ENCODE measurements at regions not wholly inside any gene's neighbourhood (a gene's known extent, or its start where the extent isn't known, plus 50 kb on each side); places are given as distances from the start of the nearest gene placed in this dataset.

- Histone ChIP-seq H3K4me3 (ENCODE audit: low read depth in 1 of 2, low read length in 1 of 2) (no peak overlapping the region), H3K4me1 (ENCODE audit: control insufficient read depth in 1 of 2, insufficient read depth in 1 of 2, low read depth in 1 of 2, low read length in 1 of 2) (no peaks in the 10 kb centered on the region), H3K27me3 (no peaks in the 10 kb centered on the region), H3K27ac (no peak overlapping the region), H3K9me3 (no peaks in the 10 kb centered on the region), H3K36me3 (no peaks in the 10 kb centered on the region)
- TF ChIP-seq CTCF (IDR thresholded peaks at IDR 0.05) = no peak
These were observed 138.4 kb upstream of the NAALADL2 start for GRCh38 chr3:174720717-174721116.

- H3K27ac ChIP-seq = no peak overlapping the region
- H3K36me3 ChIP-seq = no peaks in the 10 kb centered on the region
- no peaks in the 10 kb centered on the region for H3K4me1 ChIP-seq (ENCODE audit: control insufficient read depth in 1 of 2, insufficient read depth in 1 of 2, low read depth in 1 of 2, low read length in 1 of 2)
- no peaks in the 10 kb centered on the region for H3K27me3 ChIP-seq
- no peak for TF ChIP-seq CTCF (IDR thresholded peaks at IDR 0.05)
- no peaks in the 10 kb centered on the region for H3K9me3 ChIP-seq
- H3K4me3 ChIP-seq (ENCODE audit: low read depth in 1 of 2, low read length in 1 of 2) = no peak overlapping the region
These were observed 133.8 kb upstream of the NAALADL2 start for GRCh38 chr3:174725303-174725702.

GRCh38 chr3:174737966-174738365 is 121.2 kb upstream of the NAALADL2 start:
- H3K4me1 ChIP-seq (ENCODE audit: control insufficient read depth in 1 of 2, insufficient read depth in 1 of 2, low read depth in 1 of 2, low read length in 1 of 2) = no peaks in the 10 kb centered on the region
- no peak overlapping the region for H3K27ac ChIP-seq
- no peak for TF ChIP-seq CTCF (IDR thresholded peaks at IDR 0.05)
- H3K9me3 ChIP-seq = peaks cover 3% of the 10 kb centered on the region
- no peak overlapping the region for H3K4me3 ChIP-seq (ENCODE audit: low read depth in 1 of 2, low read length in 1 of 2)
- H3K27me3 ChIP-seq = no peaks in the 10 kb centered on the region
- H3K36me3 ChIP-seq = no peaks in the 10 kb centered on the region

DNA sequence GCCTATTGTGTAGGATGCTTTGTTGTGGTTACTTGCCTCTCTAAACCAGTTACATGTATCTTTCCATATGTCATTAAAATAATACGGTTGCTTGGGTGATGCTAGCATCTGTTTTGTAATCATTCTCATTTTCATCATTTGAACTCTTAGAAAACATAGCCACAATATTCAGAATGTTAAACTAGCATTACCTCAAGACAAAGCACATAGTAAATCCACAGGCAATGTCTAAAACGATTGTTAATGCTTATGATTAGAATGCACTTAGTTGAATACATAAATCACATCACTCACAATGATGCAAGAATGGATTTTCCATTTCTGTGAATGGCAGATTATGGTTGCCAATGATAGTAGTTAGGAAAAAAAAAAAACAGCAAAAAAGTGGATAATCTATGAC is 110.0 kb upstream of the NAALADL2 start:
- Histone ChIP-seq H3K27me3 (no peaks in the 10 kb centered on the region), H3K27ac (no peak overlapping the region), H3K36me3 (no peaks in the 10 kb centered on the region), H3K4me3 (ENCODE audit: low read depth in 1 of 2, low read length in 1 of 2) (no peak overlapping the region), H3K9me3 (no peaks in the 10 kb centered on the region), H3K4me1 (ENCODE audit: control insufficient read depth in 1 of 2, insufficient read depth in 1 of 2, low read depth in 1 of 2, low read length in 1 of 2) (no peaks in the 10 kb centered on the region)
- TF ChIP-seq CTCF (IDR thresholded peaks at IDR 0.05) = no peak

DNA sequence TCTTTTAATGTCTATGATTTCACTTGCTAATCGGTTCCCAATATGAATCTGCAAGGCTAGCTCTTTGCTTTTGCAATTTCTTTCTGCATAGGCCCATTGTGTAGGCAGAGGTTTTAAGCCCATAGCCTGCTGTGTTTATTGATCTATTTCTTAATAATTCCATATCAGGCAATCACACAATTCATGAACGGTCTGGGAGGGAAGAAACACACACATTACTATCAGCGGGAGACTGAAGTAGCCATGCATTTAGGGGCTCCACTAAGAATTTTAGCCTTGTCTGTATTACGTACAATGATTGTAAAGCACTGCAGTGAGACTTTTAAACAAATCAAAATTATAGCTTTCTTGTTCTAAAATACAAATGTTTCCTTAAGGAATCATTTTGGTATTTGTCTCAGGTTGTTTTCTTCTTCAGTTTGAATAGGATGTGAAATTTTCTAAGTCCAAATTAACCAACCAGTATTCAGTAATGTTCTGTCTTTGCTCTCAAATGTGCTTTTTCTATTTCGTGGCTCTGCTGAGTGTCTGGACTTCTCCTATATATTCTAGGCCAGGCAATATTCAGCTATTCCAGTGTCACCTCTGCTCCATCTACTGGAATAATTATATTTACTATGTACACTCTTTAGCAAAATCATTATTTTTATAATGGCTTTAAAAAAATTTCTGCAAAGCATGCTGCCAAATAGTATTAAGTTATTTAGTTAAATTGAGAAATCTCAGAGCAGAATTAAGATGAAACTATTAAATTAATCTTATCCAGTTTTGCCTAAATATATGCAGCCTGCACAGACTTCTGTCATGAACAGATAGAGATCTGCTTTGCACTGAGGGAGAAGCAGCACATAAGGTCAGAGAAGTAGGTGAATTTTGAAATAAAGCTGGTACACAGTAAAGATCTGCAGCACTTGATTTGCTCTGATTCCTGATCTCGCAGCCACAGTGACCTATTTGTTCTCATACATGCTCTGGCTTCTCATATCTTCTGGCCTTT is 103.0 kb upstream of the NAALADL2 start:
- Histone ChIP-seq H3K9me3 (no peaks in the 10 kb centered on the region), H3K4me3 (ENCODE audit: low read depth in 1 of 2, low read length in 1 of 2) (no peak overlapping the region), H3K27ac (no peak overlapping the region), H3K4me1 (ENCODE audit: control insufficient read depth in 1 of 2, insufficient read depth in 1 of 2, low read depth in 1 of 2, low read length in 1 of 2) (no peaks in the 10 kb centered on the region), H3K36me3 (no peaks in the 10 kb centered on the region), H3K27me3 (no peaks in the 10 kb centered on the region)
- TF ChIP-seq CTCF (IDR thresholded peaks at IDR 0.05) = no peak

Data from neutrophil (primary cell).